ENCODE measurements at regions not wholly inside any gene's neighbourhood (a gene's known extent, or its start where the extent isn't known, plus 50 kb on each side); places are given as distances from the start of the nearest gene placed in this dataset.

- TF ChIP-seq, protein P1, sequence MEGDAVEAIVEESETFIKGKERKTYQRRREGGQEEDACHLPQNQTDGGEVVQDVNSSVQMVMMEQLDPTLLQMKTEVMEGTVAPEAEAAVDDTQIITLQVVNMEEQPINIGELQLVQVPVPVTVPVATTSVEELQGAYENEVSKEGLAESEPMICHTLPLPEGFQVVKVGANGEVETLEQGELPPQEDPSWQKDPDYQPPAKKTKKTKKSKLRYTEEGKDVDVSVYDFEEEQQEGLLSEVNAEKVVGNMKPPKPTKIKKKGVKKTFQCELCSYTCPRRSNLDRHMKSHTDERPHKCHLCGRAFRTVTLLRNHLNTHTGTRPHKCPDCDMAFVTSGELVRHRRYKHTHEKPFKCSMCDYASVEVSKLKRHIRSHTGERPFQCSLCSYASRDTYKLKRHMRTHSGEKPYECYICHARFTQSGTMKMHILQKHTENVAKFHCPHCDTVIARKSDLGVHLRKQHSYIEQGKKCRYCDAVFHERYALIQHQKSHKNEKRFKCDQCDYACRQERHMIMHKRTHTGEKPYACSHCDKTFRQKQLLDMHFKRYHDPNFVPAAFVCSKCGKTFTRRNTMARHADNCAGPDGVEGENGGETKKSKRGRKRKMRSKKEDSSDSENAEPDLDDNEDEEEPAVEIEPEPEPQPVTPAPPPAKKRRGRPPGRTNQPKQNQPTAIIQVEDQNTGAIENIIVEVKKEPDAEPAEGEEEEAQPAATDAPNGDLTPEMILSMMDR (IDR thresholded peaks at IDR 0.05; ENCODE audit: insufficient read depth, low read length) = no peak
- no peak overlapping the region for H3K4me3 ChIP-seq (ENCODE audit: low read depth, low read length)
- no peak for DNase-seq (ENCODE audit: low read depth)
These were observed 188.8 kb upstream of the PAPPA start for GRCh38 chr9:115964710-115965347.

GRCh38 chr9:115966660-115967059, 186.9 kb upstream of the PAPPA start:
- no peak for DNase-seq (ENCODE audit: low read depth)
- TF ChIP-seq, protein P1 (IDR thresholded peaks at IDR 0.05; ENCODE audit: insufficient read depth, low read length) = no peak
- H3K4me3 ChIP-seq (ENCODE audit: low read depth, low read length) = no peak overlapping the region

GRCh38 chr9:115969096-115969495, 184.5 kb upstream of the PAPPA start:
- H3K4me3 ChIP-seq (ENCODE audit: low read depth, low read length) = no peak overlapping the region
- TF ChIP-seq, protein P1 (IDR thresholded peaks at IDR 0.05; ENCODE audit: insufficient read depth, low read length) = no peak
- DNase-seq (ENCODE audit: low read depth) = peak; percentile 14

GRCh38 chr9:115972362-115972761, 181.2 kb upstream of the PAPPA start:
- TF ChIP-seq, protein P1 (IDR thresholded peaks at IDR 0.05; ENCODE audit: insufficient read depth, low read length) = no peak
- DNase-seq (ENCODE audit: low read depth) = no peak
- H3K4me3 ChIP-seq (ENCODE audit: low read depth, low read length) = no peak overlapping the region

GRCh38 chr9:115972843-115973595, 180.6 kb upstream of the PAPPA start:
- TF ChIP-seq, protein P1 (IDR thresholded peaks at IDR 0.05; ENCODE audit: insufficient read depth, low read length) = no peak
- peak; percentile 28 for DNase-seq (ENCODE audit: low read depth)
- no peak overlapping the region for H3K4me3 ChIP-seq (ENCODE audit: low read depth, low read length)

- TF ChIP-seq, protein P1 (IDR thresholded peaks at IDR 0.05; ENCODE audit: insufficient read depth, low read length) = no peak
- no peak for DNase-seq (ENCODE audit: low read depth)
- no peak overlapping the region for H3K4me3 ChIP-seq (ENCODE audit: low read depth, low read length)
These were observed 176.8 kb upstream of the PAPPA start for GRCh38 chr9:115976781-115977180.

Measured in fibroblast of the aortic adventitia (primary cell).